Glutamatergic neuron (in vitro differentiated cells): ENCODE measurements at regions not wholly inside any gene's neighbourhood (a gene's known extent, or its start where the extent isn't known, plus 50 kb on each side); places are given as distances from the start of the nearest gene placed in this dataset.
A peak's percentile ranks its signal among the peaks of the same experiment; 100 is the strongest.

ENCODE experiments used
- DNase-seq: peaks from one replicate; pipeline ENCODE4 v3.0.0; 2022
- H3K27ac Mint-ChIP-seq: one replicate; pipeline ENCODE4 v1.8.0; 2020; ENCODE audit warnings: mild to moderate bottlenecking, mixed read lengths, inconsistent platforms; ENCODE audit not compliant: unreplicated experiment
- H3K27me3 Mint-ChIP-seq: one replicate; pipeline ENCODE4 v1.8.0; 2020; ENCODE audit warnings: mild to moderate bottlenecking, moderate library complexity, mixed read lengths, inconsistent platforms; ENCODE audit not compliant: unreplicated experiment
- H3K36me3 Mint-ChIP-seq: one replicate; pipeline ENCODE4 v1.8.0; 2020; ENCODE audit warnings: mild to moderate bottlenecking, mixed read lengths, inconsistent platforms; ENCODE audit not compliant: unreplicated experiment
- H3K4me1 Mint-ChIP-seq: one replicate; pipeline ENCODE4 v1.8.0; 2020; ENCODE audit warnings: mild to moderate bottlenecking, low read depth, mixed read lengths, inconsistent platforms; ENCODE audit not compliant: unreplicated experiment
- H3K4me3 Mint-ChIP-seq: one replicate; pipeline ENCODE4 v1.8.0; 2020; ENCODE audit warnings: mild to moderate bottlenecking, mixed read lengths, inconsistent platforms; ENCODE audit not compliant: unreplicated experiment
- H3K9me3 Mint-ChIP-seq: one replicate; pipeline ENCODE4 v1.8.0; 2020; ENCODE audit warnings: mild to moderate bottlenecking, moderate library complexity, mixed read lengths, inconsistent platforms; ENCODE audit not compliant: unreplicated experiment
- TF ChIP-seq, protein P1 (sequence below): fragments of 200-600 bp; sonication (generic); IDR thresholded peaks from one replicate; pipeline ENCODE4 v1.5.0; 2021; ENCODE audit not compliant: partially characterized antibody, unreplicated experiment

DNA sequence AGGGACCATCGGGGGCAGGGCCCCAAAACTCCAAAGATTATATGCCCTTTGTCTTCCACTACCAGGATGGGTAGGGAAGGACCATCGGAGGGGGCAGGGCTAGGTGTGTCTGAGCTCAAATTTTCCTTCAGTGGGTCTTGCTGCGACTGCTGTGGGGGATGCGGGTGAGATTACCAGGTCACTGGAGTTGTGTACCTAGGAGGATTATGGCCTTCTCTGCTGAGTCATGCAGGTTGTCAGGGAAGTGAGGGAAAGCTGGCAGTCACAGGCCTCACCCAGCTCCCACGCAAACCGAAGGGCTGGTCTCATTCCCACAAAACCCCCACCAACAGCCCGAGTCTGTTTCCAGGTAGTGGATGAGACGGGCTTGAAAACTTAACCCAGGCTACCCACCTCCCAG, 489.4 kb downstream of the ZNF608 start:
- DNase-seq: no peak
- Mint-ChIP-seq H3K27me3 (peaks cover 4% of the 10 kb centered on the region), H3K36me3 (peaks cover 6% of the 10 kb centered on the region), H3K4me3 (no peak overlapping the region), H3K9me3 (peaks cover 3% of the 10 kb centered on the region), H3K4me1 (peaks cover 34% of the 10 kb centered on the region), H3K27ac (no peak overlapping the region)
- TF ChIP-seq, protein P1, sequence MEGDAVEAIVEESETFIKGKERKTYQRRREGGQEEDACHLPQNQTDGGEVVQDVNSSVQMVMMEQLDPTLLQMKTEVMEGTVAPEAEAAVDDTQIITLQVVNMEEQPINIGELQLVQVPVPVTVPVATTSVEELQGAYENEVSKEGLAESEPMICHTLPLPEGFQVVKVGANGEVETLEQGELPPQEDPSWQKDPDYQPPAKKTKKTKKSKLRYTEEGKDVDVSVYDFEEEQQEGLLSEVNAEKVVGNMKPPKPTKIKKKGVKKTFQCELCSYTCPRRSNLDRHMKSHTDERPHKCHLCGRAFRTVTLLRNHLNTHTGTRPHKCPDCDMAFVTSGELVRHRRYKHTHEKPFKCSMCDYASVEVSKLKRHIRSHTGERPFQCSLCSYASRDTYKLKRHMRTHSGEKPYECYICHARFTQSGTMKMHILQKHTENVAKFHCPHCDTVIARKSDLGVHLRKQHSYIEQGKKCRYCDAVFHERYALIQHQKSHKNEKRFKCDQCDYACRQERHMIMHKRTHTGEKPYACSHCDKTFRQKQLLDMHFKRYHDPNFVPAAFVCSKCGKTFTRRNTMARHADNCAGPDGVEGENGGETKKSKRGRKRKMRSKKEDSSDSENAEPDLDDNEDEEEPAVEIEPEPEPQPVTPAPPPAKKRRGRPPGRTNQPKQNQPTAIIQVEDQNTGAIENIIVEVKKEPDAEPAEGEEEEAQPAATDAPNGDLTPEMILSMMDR: no peak

GRCh38 chr5:124253203-124253810, 493.1 kb downstream of the ZNF608 start:
- Mint-ChIP-seq H3K27me3 (peaks cover 4% of the 10 kb centered on the region), H3K36me3 (peaks cover 6% of the 10 kb centered on the region), H3K4me3 (no peak overlapping the region), H3K27ac (peak overlapping the region; percentile 81), H3K4me1 (peaks cover 37% of the 10 kb centered on the region), H3K9me3 (peaks cover 3% of the 10 kb centered on the region)
- TF ChIP-seq, protein P1: no peak
- peak; percentile 42 for DNase-seq

GRCh38 chr5:124252747-124253146, 493.7 kb downstream of the ZNF608 start:
- Mint-ChIP-seq H3K9me3 (peaks cover 3% of the 10 kb centered on the region), H3K36me3 (peaks cover 6% of the 10 kb centered on the region), H3K27ac (peak overlapping the region; percentile 81), H3K27me3 (peaks cover 4% of the 10 kb centered on the region), H3K4me3 (no peak overlapping the region), H3K4me1 (peaks cover 37% of the 10 kb centered on the region)
- DNase-seq: no peak
- TF ChIP-seq, protein P1: no peak

DNA sequence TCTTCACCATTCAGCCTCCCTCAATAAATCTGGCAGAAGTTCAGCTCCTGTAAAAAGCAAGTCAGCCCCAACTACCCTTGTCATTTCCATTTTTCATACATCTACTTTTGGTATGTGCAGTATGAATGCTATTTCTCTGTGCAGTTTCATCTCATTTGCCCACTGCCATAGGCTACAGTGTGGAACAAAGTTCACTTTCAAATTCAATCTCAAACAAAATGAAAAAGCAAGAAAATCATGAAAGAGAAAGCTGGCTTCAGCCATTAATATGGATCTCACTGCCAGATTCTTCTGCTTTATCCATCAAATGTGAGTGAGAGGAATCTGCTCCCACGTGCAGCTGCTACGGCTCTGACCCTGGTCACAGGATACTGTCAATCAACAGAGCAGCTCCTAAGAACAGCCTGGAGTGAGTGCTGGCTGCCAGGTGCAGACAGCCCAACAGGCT, 494.2 kb downstream of the ZNF608 start:
- H3K27me3 Mint-ChIP-seq: peaks cover 4% of the 10 kb centered on the region
- H3K9me3 Mint-ChIP-seq: peaks cover 3% of the 10 kb centered on the region
- peak; percentile 40 for DNase-seq
- peak overlapping the region; percentile 4 for H3K27ac Mint-ChIP-seq
- no peak overlapping the region for H3K4me3 Mint-ChIP-seq
- TF ChIP-seq, protein P1: no peak
- peaks cover 37% of the 10 kb centered on the region for H3K4me1 Mint-ChIP-seq
- peaks cover 10% of the 10 kb centered on the region for H3K36me3 Mint-ChIP-seq

DNA sequence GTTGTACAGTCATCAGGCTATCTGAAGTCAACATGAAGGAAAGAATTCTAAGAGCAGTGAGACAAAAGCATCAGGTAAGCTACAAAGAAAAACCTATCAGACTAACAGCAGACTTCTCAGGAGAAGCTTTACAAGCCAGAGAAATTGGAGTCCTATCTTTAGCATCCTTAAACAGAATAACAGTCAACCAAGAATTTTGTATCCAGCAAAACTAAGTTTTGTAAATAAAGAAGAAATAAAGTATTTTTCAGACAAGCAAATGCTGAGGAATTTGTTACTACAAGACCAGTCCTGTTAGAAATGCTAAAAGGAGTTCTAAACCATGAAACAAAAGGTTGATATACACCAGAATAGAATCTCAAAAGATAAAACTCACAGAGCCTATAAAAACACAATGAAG, 501.2 kb downstream of the ZNF608 start:
- H3K36me3 Mint-ChIP-seq: peaks cover 23% of the 10 kb centered on the region
- H3K27ac Mint-ChIP-seq: no peak overlapping the region
- DNase-seq: no peak
- no peak overlapping the region for H3K4me3 Mint-ChIP-seq
- no peaks in the 10 kb centered on the region for H3K9me3 Mint-ChIP-seq
- TF ChIP-seq, protein P1: no peak
- H3K4me1 Mint-ChIP-seq: no peaks in the 10 kb centered on the region
- no peaks in the 10 kb centered on the region for H3K27me3 Mint-ChIP-seq
